HepG2 (cell line): ENCODE measurements at regions not wholly inside any gene's neighbourhood (a gene's known extent, or its start where the extent isn't known, plus 50 kb on each side); places are given as distances from the start of the nearest gene placed in this dataset.

Source experiments
- ATAC-seq: fragments of 200-7000 bp; cut with Tn5 transposase; 3 replicates; pipeline ENCODE4 v1.9.1; 2020; ENCODE audit warnings: mild to moderate bottlenecking, moderate library complexity
- BruUV-seq: library from RNA; stranded (reverse); fragments of 400-500 nt; replicated peaks from 2 replicates; lab custom pipeline; 2021; lab: Mats Ljungman, UMichigan
- CTCF ChIA-PET: fragments of 300-600 bp; formaldehyde crosslinking; extraction: SDS; loops from one replicate; lab custom pipeline; 2021; ENCODE audit warnings: low total read pairs, inconsistent platforms, low intra/inter-chr PET ratio; lab: Yijun Ruan, JAX
- POLR2A ChIA-PET: fragments of 350-600 bp; sonication (Branson Sonifier 250); formaldehyde crosslinking; loops from one replicate; lab custom pipeline; 2020; ENCODE audit warnings: antibody characterized with exemption, inconsistent platforms; lab: Yijun Ruan, JAX
- DNase-seq: peaks from one replicate; pipeline ENCODE4 v3.0.0-alpha.2; 2015; ENCODE audit warnings: low spot score
- FAIRE-seq: peaks from 3 replicates; lab custom pipeline; 2011; peaks lifted over from hg19 to GRCh38; lab: Jason Lieb, UNC
- H2AFZ ChIP-seq: one replicate; pipeline ENCODE4 v1.6.1; 2011; ENCODE audit warnings: low read length, inconsistent platforms
- H3K27ac ChIP-seq: fragments of 300-600 bp; 3 replicates; pipeline ENCODE4 v1.8.0; 2011; ENCODE audit warnings: mixed run types, mild to moderate bottlenecking, mixed read lengths, low read length, inconsistent platforms; ENCODE audit not compliant: insufficient read depth; ENCODE audit errors: extremely low read length
- H3K27me3 ChIP-seq, 2 experiments: fragments of 200-600 bp in 1 of 2; 2 replicates in 1 of 2; 3 replicates in 1 of 2; pipeline versions ENCODE4 v1.6.0 to v1.8.0; 2011; ENCODE audit warnings: low read length in 2 of 2, mild to moderate bottlenecking in 2 of 2, moderate library complexity in 2 of 2, inconsistent platforms in 1 of 2; ENCODE audit not compliant: insufficient read depth in 2 of 2, control insufficient read depth in 1 of 2
- H3K36me3 ChIP-seq, 2 experiments: fragments of 200-600 bp in 1 of 2; replicated peaks in 1 of 2; 2 replicates in 1 of 2; 3 replicates in 1 of 2; pipeline versions ENCODE4 v1.5.1 to v1.8.0; 2011; ENCODE audit warnings: low read length in 2 of 2, inconsistent platforms in 1 of 2; ENCODE audit not compliant: insufficient read depth in 2 of 2, control insufficient read depth in 1 of 2
- H3K4me1 ChIP-seq: 2 replicates; pipeline ENCODE4 v1.5.1; 2012; ENCODE audit warnings: low read length, inconsistent platforms; ENCODE audit not compliant: insufficient read depth
- H3K4me2 ChIP-seq: 2 replicates; pipeline ENCODE4 v1.6.0; 2011; ENCODE audit warnings: low read depth, low read length, inconsistent platforms
- H3K4me3 ChIP-seq, 3 experiments: fragments of 200-600 bp in 1 of 3; sonication (generic), shearing (Covaris generic) in 1 of 3; replicated peaks in 1 of 3; 2 replicates each; pipeline ENCODE4 v1.5.1; 2011 to 2016; ENCODE audit warnings: low read length in 3 of 3, inconsistent platforms in 2 of 3, low read depth in 2 of 3, mild to moderate bottlenecking in 2 of 3, control low read depth in 1 of 3, mixed read lengths in 1 of 3; ENCODE audit not compliant: insufficient read depth in 1 of 3
- H3K79me2 ChIP-seq: one replicate; pipeline ENCODE4 v1.6.1; 2011; ENCODE audit warnings: low read length, inconsistent platforms; ENCODE audit not compliant: insufficient read depth
- H3K9ac ChIP-seq: 2 replicates; pipeline ENCODE4 v1.6.0; 2011; ENCODE audit warnings: mild to moderate bottlenecking, low read depth, low read length, inconsistent platforms; ENCODE audit not compliant: insufficient read depth
- H3K9me3 ChIP-seq: 2 replicates; pipeline ENCODE4 v1.5.1; 2012; ENCODE audit warnings: mild to moderate bottlenecking, low read length
- H4K20me1 ChIP-seq: 2 replicates; pipeline ENCODE4 v1.6.0; 2011; ENCODE audit warnings: inconsistent platforms, mild to moderate bottlenecking, low read length, moderate library complexity; ENCODE audit not compliant: insufficient read depth
- FOXK1 ChIP-seq: sonication (generic); formaldehyde crosslinking; IDR thresholded peaks from 2 replicates; pipeline ENCODE4 v1.4.0; 2020; ENCODE audit warnings: low read depth, missing genetic modification reagents, borderline replicate concordance
- HNF4G ChIP-seq, 2 experiments: sonication (generic) in 1 of 2; formaldehyde crosslinking in 1 of 2; IDR thresholded peaks; 2 replicates each; pipeline versions ENCODE4 v1.4.0 to v1.6.1; 2011 to 2020; ENCODE audit warnings: borderline replicate concordance in 2 of 2, low read depth in 2 of 2, mild to moderate bottlenecking in 2 of 2, low read length in 1 of 2, missing genetic modification reagents in 1 of 2, moderate library complexity in 1 of 2
- HNRNPL ChIP-seq: fragments of 200-400 bp; formaldehyde crosslinking; IDR thresholded peaks from 2 replicates; pipeline ENCODE4 v1.6.1; 2017; ENCODE audit warnings: mild to moderate bottlenecking, low read depth, low read length
- KLF13 ChIP-seq: sonication (generic); formaldehyde crosslinking; IDR thresholded peaks from 2 replicates; pipeline ENCODE4 v1.4.0; 2020; ENCODE audit warnings: mild to moderate bottlenecking, missing genetic modification reagents
- MED8 ChIP-seq: sonication (generic); formaldehyde crosslinking; IDR thresholded peaks from 2 replicates; pipeline ENCODE4 v1.8.1; 2023; ENCODE audit warnings: mild to moderate bottlenecking, missing genetic modification reagents; ENCODE audit not compliant: insufficient replicate concordance
- NR2F1 ChIP-seq, 2 experiments: fragments of 450-650 bp in 1 of 2; formaldehyde crosslinking in 1 of 2; IDR thresholded peaks; 2 replicates each; pipeline versions ENCODE4 v1.5.0 to v1.6.1; 2016 to 2020; ENCODE audit warnings: mild to moderate bottlenecking in 1 of 2, missing compliant biosample characterization in 1 of 2, missing genetic modification reagents in 1 of 2, moderate library complexity in 1 of 2
- RBAK ChIP-seq: sonication (generic); formaldehyde crosslinking; IDR thresholded peaks from 2 replicates; pipeline ENCODE4 v1.5.1; 2020; ENCODE audit warnings: mild to moderate bottlenecking, missing genetic modification reagents
- XBP1 ChIP-seq: sonication (generic); formaldehyde crosslinking; IDR thresholded peaks from 2 replicates; pipeline ENCODE4 v1.5.0; 2020; ENCODE audit warnings: missing genetic modification reagents
- WGBS: methylation state at CpG from one replicate; pipeline ENCODE4 v1.1.6; 2017; ENCODE audit warnings: low lambda C conversion rate; 5-methylcytosine and 5-hydroxymethylcytosine counted together
- in situ Hi-C: cut with HindIII; loops from 2 replicates; pipeline ENCODE4 v1.10.0; 2017; ENCODE audit warnings: low pct_unique_long_range_greater_than_20kb; ENCODE audit not compliant: extremely low pct_ligation_motif_present
- intact Hi-C: fragments of 100-400 bp; cut with micrococcal nuclease; formaldehyde crosslinking; loops from one replicate; pipeline ENCODE4 v1.10.0; 2022; ENCODE audit not compliant: unreplicated experiment

GRCh38 chr14:71538938-71539649 lies 393.1 kb upstream of the RGS6 start:
- FAIRE-seq (no peak), DNase-seq (no peak), ATAC-seq (no peak)
- intact Hi-C loops (no loop called here), in situ Hi-C loops (no loop called here)
- Histone ChIP-seq H4K20me1 (no peaks in the 10 kb centered on the region), H3K4me3 (no peak overlapping the region), H3K4me2 (no peak overlapping the region), H3K9ac (no peak overlapping the region), H3K27me3 (no peaks in the 10 kb centered on the region), H3K9me3 (no peaks in the 10 kb centered on the region), H3K27ac (no peak overlapping the region), H3K36me3 (no peaks in the 10 kb centered on the region), H3K4me1 (no peaks in the 10 kb centered on the region), H2AFZ (no peak overlapping the region), H3K79me2 (no peaks in the 10 kb centered on the region)
- TF ChIP-seq XBP1 (no peak), FOXK1 (no peak), MED8 (CRISPR knock-in tag) (no peak), HNRNPL (no peak), HNF4G (IDR thresholded peaks at IDR 0.05; ENCODE audit: borderline replicate concordance, low read depth, low read length) (no peak), HNF4G (CRISPR knock-in tag; IDR thresholded peaks at IDR 0.05; ENCODE audit: borderline replicate concordance, low read depth) (no peak), RBAK (CRISPR knock-in tag) (no peak), KLF13 (no peak), NR2F1 (CRISPR knock-in tag; IDR thresholded peaks at IDR 0.05) (no peak)
- WGBS, result 88% methylated on average over 4 of the region's 4 CpGs
- ChIA-PET CTCF (no interaction called here), POLR2A (no interaction called here)
- BruUV-seq, result no TSS peak
